PFSK-1 (cell line): ENCODE measurements at regions not wholly inside any gene's neighbourhood (a gene's known extent, or its start where the extent isn't known, plus 50 kb on each side); places are given as distances from the start of the nearest gene placed in this dataset.

Experiments
- FOXP2 ChIP-seq: optimal IDR thresholded peaks from 2 replicates; pipeline ENCODE3; 2011; ENCODE audit warnings: borderline replicate concordance, control low read depth, inconsistent platforms; ENCODE audit not compliant: insufficient read depth; ENCODE audit errors: extremely low read length, extremely low read depth
- POLR2AphosphoS5 ChIP-seq: IDR thresholded peaks from 2 replicates; pipeline ENCODE4 v1.6.1; 2012; ENCODE audit warnings: low read depth, mild to moderate bottlenecking, control low read depth, low read length, moderate library complexity
- SIN3A ChIP-seq: IDR thresholded peaks from 2 replicates; pipeline ENCODE4 v1.6.1; 2012; ENCODE audit warnings: mild to moderate bottlenecking, low read length, moderate library complexity, borderline replicate concordance; ENCODE audit not compliant: insufficient read depth
- TAF1 ChIP-seq: IDR thresholded peaks from 2 replicates; pipeline ENCODE4 v1.6.1; 2012; ENCODE audit warnings: low read length, control low read depth, borderline replicate concordance; ENCODE audit not compliant: insufficient read depth
- TF ChIP-seq, protein P1 (sequence below), 2 experiments: IDR thresholded peaks; 2 replicates each; pipeline versions ENCODE4 v1.6.1 to v1.8.0; 2011 to 2012; ENCODE audit warnings: low read depth in 2 of 2, low read length in 2 of 2, control low read depth in 1 of 2, inconsistent platforms in 1 of 2, mild to moderate bottlenecking in 1 of 2, moderate library complexity in 1 of 2; ENCODE audit not compliant: insufficient read depth in 1 of 2

DNA sequence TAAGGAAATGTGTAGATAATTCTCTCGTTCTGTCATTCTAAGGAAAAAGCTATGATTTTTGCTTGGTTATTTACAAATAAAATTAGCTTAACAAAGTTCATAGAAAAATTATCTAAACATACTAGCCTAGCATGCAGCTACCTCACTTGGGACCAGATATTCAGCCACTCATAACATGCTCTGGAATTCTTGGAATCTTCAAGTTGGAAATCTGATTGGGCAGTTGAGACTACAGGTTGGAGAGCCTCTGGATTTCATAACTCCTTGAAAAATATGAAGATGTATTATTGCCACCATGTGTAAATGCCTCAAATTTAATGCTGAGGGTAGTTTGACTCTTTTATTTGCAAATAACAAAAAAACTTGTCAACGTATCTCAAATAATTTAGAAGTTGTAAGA is 132.2 kb upstream of the GULP1 start:
- TF ChIP-seq SIN3A (no peak), POLR2AphosphoS5 (no peak), TAF1 (no peak), FOXP2 (no peak)
- TF ChIP-seq, protein P1, sequence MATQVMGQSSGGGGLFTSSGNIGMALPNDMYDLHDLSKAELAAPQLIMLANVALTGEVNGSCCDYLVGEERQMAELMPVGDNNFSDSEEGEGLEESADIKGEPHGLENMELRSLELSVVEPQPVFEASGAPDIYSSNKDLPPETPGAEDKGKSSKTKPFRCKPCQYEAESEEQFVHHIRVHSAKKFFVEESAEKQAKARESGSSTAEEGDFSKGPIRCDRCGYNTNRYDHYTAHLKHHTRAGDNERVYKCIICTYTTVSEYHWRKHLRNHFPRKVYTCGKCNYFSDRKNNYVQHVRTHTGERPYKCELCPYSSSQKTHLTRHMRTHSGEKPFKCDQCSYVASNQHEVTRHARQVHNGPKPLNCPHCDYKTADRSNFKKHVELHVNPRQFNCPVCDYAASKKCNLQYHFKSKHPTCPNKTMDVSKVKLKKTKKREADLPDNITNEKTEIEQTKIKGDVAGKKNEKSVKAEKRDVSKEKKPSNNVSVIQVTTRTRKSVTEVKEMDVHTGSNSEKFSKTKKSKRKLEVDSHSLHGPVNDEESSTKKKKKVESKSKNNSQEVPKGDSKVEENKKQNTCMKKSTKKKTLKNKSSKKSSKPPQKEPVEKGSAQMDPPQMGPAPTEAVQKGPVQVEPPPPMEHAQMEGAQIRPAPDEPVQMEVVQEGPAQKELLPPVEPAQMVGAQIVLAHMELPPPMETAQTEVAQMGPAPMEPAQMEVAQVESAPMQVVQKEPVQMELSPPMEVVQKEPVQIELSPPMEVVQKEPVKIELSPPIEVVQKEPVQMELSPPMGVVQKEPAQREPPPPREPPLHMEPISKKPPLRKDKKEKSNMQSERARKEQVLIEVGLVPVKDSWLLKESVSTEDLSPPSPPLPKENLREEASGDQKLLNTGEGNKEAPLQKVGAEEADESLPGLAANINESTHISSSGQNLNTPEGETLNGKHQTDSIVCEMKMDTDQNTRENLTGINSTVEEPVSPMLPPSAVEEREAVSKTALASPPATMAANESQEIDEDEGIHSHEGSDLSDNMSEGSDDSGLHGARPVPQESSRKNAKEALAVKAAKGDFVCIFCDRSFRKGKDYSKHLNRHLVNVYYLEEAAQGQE (IDR thresholded peaks at IDR 0.05; ENCODE audit: insufficient read depth in 1 of 2, low read depth in 2 of 2, low read length in 2 of 2): no peak

DNA sequence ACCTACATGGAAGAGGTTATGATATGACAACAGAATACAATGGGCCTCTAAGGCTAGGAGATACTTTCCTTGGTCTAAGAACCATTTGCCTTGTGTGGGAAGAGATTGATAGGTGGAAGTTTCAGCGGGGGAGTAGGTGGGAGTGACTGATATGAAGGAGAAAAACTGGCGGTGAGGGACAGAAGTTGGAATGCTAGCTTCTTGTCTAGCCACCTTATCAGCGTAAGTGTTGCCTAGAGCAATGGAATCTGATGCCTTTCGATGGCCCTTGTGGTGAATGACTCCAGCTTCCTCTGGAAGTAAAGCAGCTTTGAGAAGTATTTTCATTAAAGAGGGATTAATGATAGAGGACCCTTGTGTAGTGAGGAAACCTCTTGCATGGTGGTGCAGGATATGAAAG is 121.3 kb upstream of the GULP1 start:
- TF ChIP-seq SIN3A: no peak
- TF ChIP-seq FOXP2: no peak
- TF ChIP-seq, protein P1 (IDR thresholded peaks at IDR 0.05; ENCODE audit: insufficient read depth in 1 of 2, low read depth in 2 of 2, low read length in 2 of 2): no peak
- no peak for TF ChIP-seq POLR2AphosphoS5
- no peak for TF ChIP-seq TAF1

DNA sequence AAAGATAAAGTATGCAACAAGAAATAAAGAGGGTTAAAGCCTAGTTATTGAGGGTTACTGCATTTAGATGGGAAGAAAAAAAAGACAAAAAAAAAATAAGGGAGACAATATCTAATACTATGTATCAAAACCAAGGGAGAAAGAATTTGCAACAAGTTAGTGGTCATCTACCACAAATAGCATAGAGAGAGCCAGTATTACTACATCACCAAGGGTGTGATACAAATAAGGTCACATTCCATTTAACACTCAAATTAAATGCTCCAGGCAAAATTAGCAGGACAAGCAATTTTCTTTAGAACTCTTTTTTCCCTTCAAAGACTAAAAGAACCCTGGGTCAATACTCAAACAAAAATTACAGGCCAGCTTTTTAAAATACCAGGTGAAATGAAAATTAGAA is 115.1 kb upstream of the GULP1 start:
- TF ChIP-seq, protein P1 (IDR thresholded peaks at IDR 0.05; ENCODE audit: insufficient read depth in 1 of 2, low read depth in 2 of 2, low read length in 2 of 2): no peak
- no peak for TF ChIP-seq TAF1
- no peak for TF ChIP-seq POLR2AphosphoS5

DNA sequence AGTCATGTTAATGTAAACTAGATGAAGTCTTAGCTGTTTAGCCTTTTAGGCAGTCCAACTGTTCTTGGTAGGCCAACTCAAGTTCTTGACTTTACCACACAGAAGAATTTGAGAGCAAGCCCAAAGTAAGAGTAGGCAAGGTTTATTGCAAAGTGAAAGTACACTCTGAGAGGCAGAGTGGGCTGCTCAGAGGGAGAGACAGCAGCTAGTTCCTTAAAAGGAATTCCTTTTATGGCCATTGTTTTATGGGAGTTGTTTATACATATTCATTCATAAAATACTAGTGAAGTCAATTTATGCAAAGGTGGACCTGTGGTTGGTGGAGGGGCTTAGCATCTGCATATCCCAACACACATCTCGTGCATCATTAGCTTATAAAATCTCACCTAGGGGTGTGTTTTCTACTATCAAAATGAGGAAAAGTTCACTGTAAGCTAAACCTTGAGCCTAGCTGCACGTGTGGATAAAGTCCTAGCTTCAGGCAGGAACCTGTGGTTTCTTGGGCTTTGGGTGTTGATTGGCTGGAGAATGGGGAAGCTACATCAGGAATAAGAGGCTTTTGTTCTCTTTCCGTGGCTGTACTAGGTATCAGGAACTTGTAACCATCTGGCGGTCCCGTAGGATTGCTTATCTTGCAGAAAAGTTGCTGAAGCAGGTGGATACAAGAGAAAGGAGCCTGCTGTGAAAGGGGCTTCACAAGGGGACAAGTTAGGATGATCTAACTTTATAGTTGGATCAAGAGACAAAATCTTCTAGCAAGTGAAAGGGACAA is 110.4 kb upstream of the GULP1 start:
- TF ChIP-seq SIN3A: no peak
- TF ChIP-seq FOXP2: no peak
- TF ChIP-seq, protein P1 (IDR thresholded peaks at IDR 0.05; ENCODE audit: insufficient read depth in 1 of 2, low read depth in 2 of 2, low read length in 2 of 2): no peak
- TF ChIP-seq TAF1: no peak
- TF ChIP-seq POLR2AphosphoS5: no peak
